Colonic mucosa (tissue), 4 donors: ENCODE measurements at regions not wholly inside any gene's neighbourhood (a gene's known extent, or its start where the extent isn't known, plus 50 kb on each side); places are given as distances from the start of the nearest gene placed in this dataset.
A peak's percentile ranks its signal among the peaks of the same experiment; 100 is the strongest.

Source experiments
- DNase-seq: peaks from one replicate; pipeline ENCODE4 v3.0.0-alpha.2; 2020
- H3K27ac ChIP-seq: fragments of 200-600 bp; one replicate; pipeline ENCODE4 v1.8.0; 2021
- H3K27me3 ChIP-seq: fragments of 200-600 bp; one replicate; pipeline ENCODE4 v1.8.0; 2021
- H3K36me3 ChIP-seq: fragments of 200-600 bp; one replicate; pipeline ENCODE4 v1.8.0; 2021
- H3K4me1 ChIP-seq: fragments of 200-600 bp; one replicate; pipeline ENCODE4 v1.8.0; 2021; ENCODE audit warnings: mild to moderate bottlenecking
- H3K4me3 ChIP-seq: fragments of 200-600 bp; one replicate; pipeline ENCODE4 v1.8.0; 2021
- H3K9ac ChIP-seq, 2 donors: one replicate each; pipeline ENCODE4 v1.7.0; 2013; ENCODE audit warnings: control low read depth in 2 of 2, low read depth in 2 of 2, low read length in 2 of 2
- H3K9me3 ChIP-seq: fragments of 200-600 bp; one replicate; pipeline ENCODE4 v1.8.0; 2021
- CTCF ChIP-seq: fragments of 200-600 bp; IDR thresholded peaks from one replicate; pipeline ENCODE4 v1.8.0; 2022; ENCODE audit warnings: antibody characterized with exemption, mild to moderate bottlenecking
- intact Hi-C: fragments of 100-400 bp; cut with DNase I; formaldehyde crosslinking; loops from one replicate; pipeline ENCODE4 v1.14.1; 2022
- donor health status: healthy.
- donor health status: DM: no; HTN: no; CAD: no.
- donor health status: DM: no; HTN: no; CAD: no.

- TF ChIP-seq CTCF: no peak
- intact Hi-C loops: no loop called here
- Histone ChIP-seq H3K4me3 (no peak overlapping the region), H3K27ac (no peak overlapping the region), H3K27me3 (no peaks in the 10 kb centered on the region), H3K9ac (no peak overlapping the region), H3K9me3 (no peaks in the 10 kb centered on the region), H3K4me1 (peaks cover 14% of the 10 kb centered on the region), H3K36me3 (no peaks in the 10 kb centered on the region)
- DNase-seq: no peak
These were observed 223.8 kb downstream of the CTTN start for GRCh38 chr11:70622091-70622490.

DNA sequence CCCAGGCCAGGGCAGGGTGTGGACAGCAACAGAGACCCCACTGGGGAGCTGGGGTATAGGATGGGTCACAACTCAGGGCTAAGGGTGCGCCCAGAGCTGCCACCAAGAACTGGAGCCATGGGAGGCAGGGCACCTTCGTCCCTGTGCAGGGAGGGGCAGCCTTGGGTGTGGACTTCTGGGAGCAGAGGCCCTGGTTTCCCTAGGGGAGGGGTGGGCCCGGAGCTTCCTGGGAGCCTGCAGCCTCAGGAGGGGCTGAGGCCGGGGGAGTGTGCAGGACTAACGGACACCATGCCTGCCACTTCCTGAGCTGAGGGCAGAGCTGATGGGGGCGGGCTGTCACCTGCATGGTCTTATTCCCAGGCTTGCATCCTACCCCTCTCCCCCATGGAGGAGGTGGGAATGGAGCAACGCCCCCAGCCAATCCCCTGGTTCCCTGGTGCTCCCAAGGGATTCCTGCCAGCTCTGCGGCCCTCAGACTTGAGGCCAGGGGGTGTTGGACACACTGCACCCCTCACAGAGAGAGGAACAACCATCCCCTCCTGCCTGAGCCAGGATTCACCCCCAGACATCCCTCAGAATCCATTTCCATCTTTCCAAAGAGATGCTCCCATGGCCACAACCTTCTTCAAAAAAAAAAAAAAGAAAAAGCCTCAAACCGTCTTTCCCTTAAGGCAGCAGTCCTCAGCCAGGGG, 225.7 kb downstream of the CTTN start:
- H3K36me3 ChIP-seq: no peaks in the 10 kb centered on the region
- H3K27ac ChIP-seq: no peak overlapping the region
- peaks cover 18% of the 10 kb centered on the region for H3K4me1 ChIP-seq
- no peak overlapping the region for H3K9ac ChIP-seq
- no peak overlapping the region for H3K4me3 ChIP-seq
- peak; percentile 70 for DNase-seq
- H3K9me3 ChIP-seq: no peaks in the 10 kb centered on the region
- intact Hi-C loops: no loop called here
- H3K27me3 ChIP-seq: no peaks in the 10 kb centered on the region
- TF ChIP-seq CTCF: no peak

- TF ChIP-seq CTCF: no peak
- Histone ChIP-seq H3K27me3 (no peaks in the 10 kb centered on the region), H3K4me3 (no peak overlapping the region), H3K9me3 (no peaks in the 10 kb centered on the region), H3K27ac (no peak overlapping the region), H3K4me1 (peaks cover 17% of the 10 kb centered on the region), H3K9ac (no peak overlapping the region), H3K36me3 (no peaks in the 10 kb centered on the region)
- intact Hi-C loops: no loop called here
- no peak for DNase-seq
These were observed 226.3 kb downstream of the CTTN start for GRCh38 chr11:70624598-70624993.

- no peak for DNase-seq
- no peak for TF ChIP-seq CTCF
- intact Hi-C loops: no loop called here
- no peak overlapping the region for H3K9ac ChIP-seq
- no peaks in the 10 kb centered on the region for H3K9me3 ChIP-seq
- no peaks in the 10 kb centered on the region for H3K36me3 ChIP-seq
- no peak overlapping the region for H3K4me3 ChIP-seq
- no peaks in the 10 kb centered on the region for H3K27me3 ChIP-seq
- H3K4me1 ChIP-seq: peaks cover 17% of the 10 kb centered on the region
- H3K27ac ChIP-seq: no peak overlapping the region
These were observed 226.7 kb downstream of the CTTN start for GRCh38 chr11:70625051-70625450.

- intact Hi-C loops: no loop called here
- Histone ChIP-seq H3K4me3 (no peak overlapping the region), H3K9me3 (no peaks in the 10 kb centered on the region), H3K4me1 (peaks cover 17% of the 10 kb centered on the region), H3K27ac (no peak overlapping the region), H3K27me3 (no peaks in the 10 kb centered on the region), H3K9ac (no peak overlapping the region), H3K36me3 (no peaks in the 10 kb centered on the region)
- TF ChIP-seq CTCF: no peak
- no peak for DNase-seq
These were observed 227.5 kb downstream of the CTTN start for GRCh38 chr11:70625582-70626518.
